Neural progenitor cell (in vitro differentiated cells): ENCODE measurements at regions not wholly inside any gene's neighbourhood (a gene's known extent, or its start where the extent isn't known, plus 50 kb on each side); places are given as distances from the start of the nearest gene placed in this dataset.
A peak's percentile ranks its signal among the peaks of the same experiment; 100 is the strongest.

Experiments used
- DNase-seq: peaks from one replicate; pipeline ENCODE4 v3.0.0-alpha.2; 2016; ENCODE audit warnings: low spot score
- H2AFZ ChIP-seq: fragments of 200-600 bp; sonication (generic); replicated peaks from 2 replicates; pipeline ENCODE4 v1.6.1; 2016; ENCODE audit warnings: antibody characterized with exemption
- H3F3A ChIP-seq: fragments of 200-600 bp; sonication (generic); 2 replicates; pipeline ENCODE4 v1.6.1; 2016; ENCODE audit warnings: antibody characterized with exemption, low read depth
- H3K27ac ChIP-seq: fragments of 200-600 bp; sonication (generic); 2 replicates; pipeline ENCODE4 v1.5.1; 2016; ENCODE audit warnings: mild to moderate bottlenecking
- H3K27me3 ChIP-seq: fragments of 200-600 bp; sonication (generic); 2 replicates; pipeline ENCODE4 v1.6.1; 2016; ENCODE audit warnings: mild to moderate bottlenecking, moderate library complexity
- H3K36me3 ChIP-seq: fragments of 200-600 bp; sonication (generic); 2 replicates; pipeline ENCODE4 v1.5.1; 2016
- H3K4me1 ChIP-seq: fragments of 200-600 bp; sonication (generic); 2 replicates; pipeline ENCODE4 v1.6.1; 2016; ENCODE audit warnings: mixed run types
- H3K4me2 ChIP-seq: fragments of 200-600 bp; sonication (generic); 2 replicates; pipeline ENCODE4 v1.6.1; 2016
- H3K4me3 ChIP-seq: fragments of 200-600 bp; sonication (generic); 2 replicates; pipeline ENCODE4 v1.5.1; 2016
- H3K79me2 ChIP-seq: fragments of 200-600 bp; sonication (generic); 2 replicates; pipeline ENCODE4 v1.6.1; 2016; ENCODE audit warnings: low read depth
- H3K9ac ChIP-seq: fragments of 200-600 bp; sonication (generic); 2 replicates; pipeline ENCODE4 v1.6.1; 2016
- H3K9me3 ChIP-seq: fragments of 200-600 bp; sonication (generic); 2 replicates; pipeline ENCODE4 v1.5.1; 2016; ENCODE audit warnings: low read depth
- H4K20me1 ChIP-seq: fragments of 200-600 bp; sonication (generic); 2 replicates; pipeline ENCODE4 v1.6.1; 2016; ENCODE audit warnings: low read depth
- H3K27ac Mint-ChIP-seq: 3 replicates; pipeline ENCODE4 v1.8.0; 2021; ENCODE audit warnings: mixed read lengths
- H3K27me3 Mint-ChIP-seq: 2 replicates; pipeline ENCODE4 v1.8.0; 2022; ENCODE audit warnings: low read depth, mild to moderate bottlenecking, inconsistent platforms, moderate library complexity, mixed read lengths; ENCODE audit not compliant: insufficient read depth
- H3K36me3 Mint-ChIP-seq: 3 replicates; pipeline ENCODE4 v1.8.0; 2021; ENCODE audit warnings: mixed read lengths
- H3K4me1 Mint-ChIP-seq: 3 replicates; pipeline ENCODE4 v1.8.0; 2021; ENCODE audit warnings: mixed read lengths
- H3K4me3 Mint-ChIP-seq: 3 replicates; pipeline ENCODE4 v1.8.0; 2021; ENCODE audit warnings: mild to moderate bottlenecking, moderate library complexity, mixed read lengths
- H3K9me3 Mint-ChIP-seq: 3 replicates; pipeline ENCODE4 v1.8.0; 2020; ENCODE audit warnings: mixed read lengths
- EZH2 ChIP-seq: fragments of 200-600 bp; sonication (generic); IDR thresholded peaks from 2 replicates; pipeline ENCODE4 v1.6.1; 2017; ENCODE audit warnings: antibody characterized with exemption, mild to moderate bottlenecking, moderate library complexity
- EZH2phosphoT487 ChIP-seq: fragments of 200-600 bp; sonication (generic); IDR thresholded peaks from 2 replicates; pipeline ENCODE4 v1.6.1; 2017; ENCODE audit warnings: antibody characterized with exemption
- TF ChIP-seq, protein P1 (sequence below): fragments of 200-600 bp; sonication (generic); IDR thresholded peaks from 2 replicates; pipeline ENCODE4 v1.5.1; 2017; ENCODE audit warnings: antibody characterized with exemption, mild to moderate bottlenecking

DNA sequence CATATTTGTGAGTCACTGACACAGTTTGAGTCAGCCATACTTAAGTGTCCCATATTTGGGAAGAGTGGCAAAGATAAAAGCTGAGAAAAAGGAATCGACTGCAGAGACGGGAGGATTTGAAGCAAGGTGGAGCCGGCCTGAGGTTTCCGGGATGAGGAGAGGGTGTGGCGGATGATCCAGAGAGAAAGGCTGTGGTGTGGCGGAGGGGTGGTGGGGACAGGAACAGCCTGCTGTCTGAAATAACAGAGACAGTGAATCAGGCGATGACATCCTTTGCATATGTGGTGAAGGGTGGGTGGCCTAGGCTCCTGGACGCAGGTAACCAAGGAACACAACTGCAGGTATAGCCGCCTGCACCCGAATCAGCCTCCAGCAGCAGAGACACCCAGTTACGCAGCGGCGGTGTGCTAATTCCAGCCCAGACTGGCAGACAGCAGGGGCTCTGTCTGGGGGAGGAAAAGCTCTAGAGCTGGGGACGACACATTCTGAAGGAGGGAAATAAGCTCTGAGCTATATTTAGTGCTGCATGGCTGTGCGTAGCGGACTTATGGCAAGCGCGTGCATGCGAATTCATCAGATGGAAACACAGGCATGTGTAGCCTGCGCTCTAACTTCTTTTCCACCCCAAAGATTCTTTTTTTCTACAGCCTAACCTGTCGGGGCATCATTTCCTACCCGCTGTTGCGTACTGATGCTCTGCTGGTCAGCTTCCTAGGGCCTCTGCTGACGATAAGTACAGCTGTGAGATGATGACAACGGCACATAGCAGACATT is 62.7 kb upstream of the BARX2 start:
- Mint-ChIP-seq H3K27ac (peak overlapping the region; percentile 34), H3K27me3 (peaks cover 13% of the 10 kb centered on the region), H3K4me3 (no peak overlapping the region), H3K9me3 (peaks cover 13% of the 10 kb centered on the region), H3K4me1 (peaks cover 33% of the 10 kb centered on the region), H3K36me3 (no peaks in the 10 kb centered on the region)
- no peaks in the 10 kb centered on the region for H3K79me2 ChIP-seq
- H3K36me3 ChIP-seq, result no peaks in the 10 kb centered on the region
- H3F3A ChIP-seq, result peaks cover 7% of the 10 kb centered on the region
- no peak for DNase-seq
- no peak overlapping the region for H3K27ac ChIP-seq
- H3K9ac ChIP-seq, result no peak overlapping the region
- no peaks in the 10 kb centered on the region for H4K20me1 ChIP-seq
- H3K4me2 ChIP-seq, result no peak overlapping the region
- peaks cover 27% of the 10 kb centered on the region for H3K4me1 ChIP-seq
- no peaks in the 10 kb centered on the region for H3K9me3 ChIP-seq
- H3K4me3 ChIP-seq, result no peak overlapping the region
- no peak for TF ChIP-seq EZH2phosphoT487
- no peak for TF ChIP-seq EZH2
- TF ChIP-seq, protein P1, sequence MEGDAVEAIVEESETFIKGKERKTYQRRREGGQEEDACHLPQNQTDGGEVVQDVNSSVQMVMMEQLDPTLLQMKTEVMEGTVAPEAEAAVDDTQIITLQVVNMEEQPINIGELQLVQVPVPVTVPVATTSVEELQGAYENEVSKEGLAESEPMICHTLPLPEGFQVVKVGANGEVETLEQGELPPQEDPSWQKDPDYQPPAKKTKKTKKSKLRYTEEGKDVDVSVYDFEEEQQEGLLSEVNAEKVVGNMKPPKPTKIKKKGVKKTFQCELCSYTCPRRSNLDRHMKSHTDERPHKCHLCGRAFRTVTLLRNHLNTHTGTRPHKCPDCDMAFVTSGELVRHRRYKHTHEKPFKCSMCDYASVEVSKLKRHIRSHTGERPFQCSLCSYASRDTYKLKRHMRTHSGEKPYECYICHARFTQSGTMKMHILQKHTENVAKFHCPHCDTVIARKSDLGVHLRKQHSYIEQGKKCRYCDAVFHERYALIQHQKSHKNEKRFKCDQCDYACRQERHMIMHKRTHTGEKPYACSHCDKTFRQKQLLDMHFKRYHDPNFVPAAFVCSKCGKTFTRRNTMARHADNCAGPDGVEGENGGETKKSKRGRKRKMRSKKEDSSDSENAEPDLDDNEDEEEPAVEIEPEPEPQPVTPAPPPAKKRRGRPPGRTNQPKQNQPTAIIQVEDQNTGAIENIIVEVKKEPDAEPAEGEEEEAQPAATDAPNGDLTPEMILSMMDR, result no peak
- no peaks in the 10 kb centered on the region for H3K27me3 ChIP-seq
- no peak overlapping the region for H2AFZ ChIP-seq

DNA sequence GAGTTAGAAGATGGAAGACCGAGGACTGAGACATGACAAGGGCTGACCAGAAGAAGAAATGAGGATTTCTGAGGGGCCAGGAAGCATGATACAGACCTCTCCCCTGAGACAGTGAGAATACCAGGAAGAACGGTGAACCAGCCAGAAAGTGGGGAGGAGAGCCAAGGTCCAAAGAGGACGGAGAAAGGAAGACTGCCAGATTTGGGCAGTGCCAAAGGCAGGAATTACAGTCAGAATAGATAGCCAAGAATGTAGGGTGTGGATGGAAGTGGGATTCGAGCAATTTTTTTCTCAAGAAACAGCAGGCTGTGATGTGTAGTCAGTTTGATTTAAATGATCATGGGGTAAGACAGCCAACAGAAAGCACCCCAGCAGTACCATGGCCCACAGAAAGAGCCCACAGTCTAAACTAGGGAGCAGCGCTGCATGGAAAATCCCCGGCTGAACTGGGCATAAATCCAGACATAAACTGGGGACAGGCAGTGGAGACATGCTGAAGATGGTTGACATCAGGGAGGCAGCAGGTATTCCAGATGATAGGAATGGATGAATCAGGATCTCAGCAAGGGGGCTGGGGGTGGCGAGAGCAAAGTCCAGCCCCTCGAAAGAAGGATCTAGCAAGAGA is 67.3 kb upstream of the BARX2 start:
- Mint-ChIP-seq H3K9me3 (peaks cover 16% of the 10 kb centered on the region), H3K4me3 (no peak overlapping the region), H3K36me3 (no peaks in the 10 kb centered on the region), H3K27ac (no peak overlapping the region), H3K27me3 (peaks cover 10% of the 10 kb centered on the region), H3K4me1 (peaks cover 9% of the 10 kb centered on the region)
- no peak overlapping the region for H3K27ac ChIP-seq
- no peaks in the 10 kb centered on the region for H3K27me3 ChIP-seq
- H3K4me1 ChIP-seq, result peaks cover 5% of the 10 kb centered on the region
- H3K9me3 ChIP-seq, result no peaks in the 10 kb centered on the region
- H3K36me3 ChIP-seq, result no peaks in the 10 kb centered on the region
- H4K20me1 ChIP-seq, result no peaks in the 10 kb centered on the region
- H3K4me3 ChIP-seq, result no peak overlapping the region
- no peak overlapping the region for H2AFZ ChIP-seq
- H3K79me2 ChIP-seq, result no peaks in the 10 kb centered on the region
- TF ChIP-seq, protein P1, result no peak
- TF ChIP-seq EZH2 (no peak), EZH2phosphoT487 (no peak)
- no peak overlapping the region for H3K4me2 ChIP-seq
- DNase-seq, result no peak
- H3K9ac ChIP-seq, result no peak overlapping the region
- H3F3A ChIP-seq, result no peaks in the 10 kb centered on the region

DNA sequence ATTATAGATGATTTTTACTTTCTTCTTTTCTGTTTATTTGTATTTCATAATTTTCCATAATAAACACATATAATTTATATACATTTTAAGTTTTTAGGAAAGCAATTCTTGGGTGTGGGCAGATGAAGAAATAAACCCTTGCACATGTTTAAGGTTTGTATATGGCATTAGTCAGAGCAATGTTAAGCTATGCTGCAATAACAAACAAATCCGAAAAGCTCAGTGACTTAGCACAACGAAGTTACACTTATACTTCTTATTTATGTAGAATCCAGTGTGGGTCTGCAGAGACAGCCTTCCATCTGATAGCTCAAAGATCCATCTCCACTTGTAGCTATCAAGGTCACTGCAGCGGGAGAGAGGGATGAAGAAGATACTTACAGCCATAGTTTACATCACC is 68.5 kb upstream of the BARX2 start:
- no peak overlapping the region for H3K9ac ChIP-seq
- no peak overlapping the region for H3K4me3 Mint-ChIP-seq
- TF ChIP-seq EZH2 (no peak), EZH2phosphoT487 (no peak)
- TF ChIP-seq, protein P1, result no peak
- H3K27ac Mint-ChIP-seq, result no peak overlapping the region
- no peaks in the 10 kb centered on the region for H3K36me3 Mint-ChIP-seq
- H3K27me3 Mint-ChIP-seq, result peaks cover 10% of the 10 kb centered on the region
- no peak overlapping the region for H3K27ac ChIP-seq
- H3K4me3 ChIP-seq, result no peak overlapping the region
- H2AFZ ChIP-seq, result no peak overlapping the region
- no peaks in the 10 kb centered on the region for H3K4me1 ChIP-seq
- no peaks in the 10 kb centered on the region for H3K27me3 ChIP-seq
- H3K36me3 ChIP-seq, result no peaks in the 10 kb centered on the region
- H3F3A ChIP-seq, result no peaks in the 10 kb centered on the region
- no peaks in the 10 kb centered on the region for H3K4me1 Mint-ChIP-seq
- no peaks in the 10 kb centered on the region for H4K20me1 ChIP-seq
- no peak overlapping the region for H3K4me2 ChIP-seq
- H3K9me3 ChIP-seq, result no peaks in the 10 kb centered on the region
- H3K79me2 ChIP-seq, result no peaks in the 10 kb centered on the region
- H3K9me3 Mint-ChIP-seq, result peaks cover 16% of the 10 kb centered on the region
- no peak for DNase-seq
